NCI-H524 (cell line): ENCODE measurements at regions not wholly inside any gene's neighbourhood (a gene's known extent, or its start where the extent isn't known, plus 50 kb on each side); places are given as distances from the start of the nearest gene placed in this dataset.
A peak's percentile ranks its signal among the peaks of the same experiment; 100 is the strongest.
"Not testable (repeated sequence)": the region's sequence is repeated elsewhere in the genome, so short reads cannot be mapped to it uniquely, and the experiment has no call there.

Source experiments
- DNase-seq, 2 experiments: peaks; one replicate each; lab custom pipeline; 2025; lab: John Stamatoyannopoulos, UW

DNA sequence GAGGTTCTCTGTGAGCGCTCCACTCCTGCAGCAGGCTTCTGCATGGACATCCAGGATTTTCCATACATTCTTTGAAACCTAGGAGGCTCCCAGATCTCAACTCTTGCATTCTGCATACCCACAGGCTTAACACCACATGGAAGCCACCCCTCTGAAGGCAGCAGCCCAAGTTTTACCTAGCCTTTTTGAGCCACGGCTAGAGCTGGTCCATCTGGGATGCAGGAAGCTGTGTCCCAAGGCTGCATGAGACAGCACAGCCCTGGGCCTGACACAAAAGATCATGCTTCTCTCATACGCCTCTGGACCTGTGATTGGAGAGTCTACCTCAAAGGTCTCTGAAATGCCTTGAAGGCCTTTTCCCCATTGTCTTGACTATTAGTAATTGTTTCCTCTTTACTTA lies 53.6 kb upstream of the RPRM start:
- DNase-seq, result no peak

GRCh38 chr2:153533803-153534202 lies 55.2 kb upstream of the RPRM start:
- not testable (repeated sequence) for DNase-seq

DNA sequence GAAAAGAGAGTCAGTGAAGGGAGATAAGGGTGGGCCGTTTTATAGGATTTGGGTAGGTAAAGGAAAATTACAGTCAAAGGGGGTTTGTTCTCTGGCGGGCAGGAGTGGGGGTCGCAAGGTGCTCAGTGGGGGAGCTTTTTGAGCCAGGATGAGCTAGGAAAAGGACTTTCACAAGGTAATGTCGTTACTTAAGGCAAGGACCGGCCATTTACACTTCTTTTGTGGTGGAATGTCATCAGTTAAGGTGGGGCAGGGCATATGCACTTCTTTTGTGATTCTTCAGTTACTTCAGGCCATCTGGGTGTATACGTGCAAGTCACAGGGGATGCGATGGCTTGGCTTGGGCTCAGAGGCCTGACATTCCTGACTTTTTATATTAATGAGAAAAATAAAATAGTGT lies 56.0 kb upstream of the RPRM start:
- not testable (repeated sequence) for DNase-seq

DNA sequence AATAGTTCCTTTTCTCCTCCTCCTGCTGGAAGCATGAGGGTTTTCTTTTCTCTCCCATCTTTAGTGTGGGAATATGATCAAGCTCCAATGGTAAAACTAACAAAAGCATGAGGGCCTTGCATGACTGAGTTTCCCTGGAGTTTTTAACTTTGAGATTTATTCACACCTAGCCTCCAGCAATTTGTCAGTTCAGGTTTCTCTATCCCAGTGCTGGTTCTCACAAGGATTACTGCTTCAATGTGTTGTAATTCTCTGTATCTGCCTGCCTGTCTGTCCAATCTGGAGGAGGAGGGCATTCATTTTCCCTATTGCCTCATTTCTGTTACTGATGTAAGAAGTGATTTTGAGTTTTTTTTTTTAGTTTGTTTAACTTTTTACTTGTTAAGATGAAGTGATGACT lies 57.6 kb upstream of the RPRM start:
- no peak for DNase-seq

- not testable (repeated sequence) for DNase-seq
These were observed 59.5 kb upstream of the RPRM start for GRCh38 chr2:153538102-153538501.

DNA sequence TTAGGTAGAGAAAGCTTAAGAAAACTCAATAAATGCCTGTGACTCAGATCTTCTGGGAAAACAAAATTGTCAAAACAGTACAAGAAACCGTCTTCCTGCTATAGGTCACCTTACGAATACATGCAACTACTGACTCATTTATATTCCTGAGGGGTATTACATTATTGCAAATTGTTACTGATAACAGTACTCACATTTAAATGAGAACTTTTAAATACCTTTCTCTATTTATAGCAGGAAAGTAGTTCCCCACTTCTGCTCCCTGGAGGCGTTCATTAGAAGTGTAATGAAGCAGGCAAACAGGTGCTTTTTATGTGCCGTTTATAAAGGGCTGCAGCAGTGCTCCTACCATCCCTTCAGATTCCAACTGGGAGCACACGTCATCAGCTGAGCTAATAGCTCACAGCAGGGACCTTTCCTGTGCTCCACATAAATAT lies 65.1 kb upstream of the RPRM start:
- no peak for DNase-seq

GRCh38 chr2:153546358-153546757 lies 67.8 kb upstream of the RPRM start:
- no peak for DNase-seq

DNA sequence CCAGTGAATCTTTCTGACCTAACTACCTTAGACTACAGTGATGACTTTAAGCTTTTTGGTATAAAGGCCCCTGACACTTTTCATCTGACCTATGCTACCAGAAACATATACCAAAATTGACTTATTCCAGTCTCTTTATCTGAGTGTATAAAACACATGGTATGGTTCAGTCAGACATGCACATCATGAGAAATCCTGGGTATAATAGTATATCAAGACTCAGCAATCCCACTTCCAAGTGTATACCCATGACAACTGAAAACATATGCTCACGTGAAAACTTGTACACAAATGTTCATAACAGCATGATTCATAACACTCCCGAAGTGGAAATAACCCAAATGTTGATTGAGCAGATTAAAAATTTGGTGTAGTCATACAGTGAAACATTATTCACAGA lies 70.0 kb upstream of the RPRM start:
- no peak for DNase-seq

DNA sequence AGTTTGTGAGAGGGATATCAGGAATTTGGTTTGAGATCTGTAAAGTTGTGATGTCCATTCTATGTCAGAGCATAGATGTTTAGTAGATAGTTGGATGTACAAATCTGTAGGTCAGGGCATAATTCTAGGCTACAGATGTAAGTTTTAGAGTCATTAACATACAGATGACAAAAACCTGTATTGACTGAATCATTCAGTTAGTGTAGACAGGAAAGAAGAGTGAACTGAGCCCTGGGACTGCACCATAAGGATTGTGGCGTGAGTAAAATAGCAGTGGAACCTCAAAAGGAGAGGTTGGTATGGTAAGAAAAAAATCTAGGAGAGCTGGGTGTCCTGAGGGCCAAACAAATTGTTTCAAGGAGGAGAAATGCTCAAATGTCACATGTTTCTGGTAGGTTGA lies 73.1 kb upstream of the RPRM start:
- no peak for DNase-seq

DNA sequence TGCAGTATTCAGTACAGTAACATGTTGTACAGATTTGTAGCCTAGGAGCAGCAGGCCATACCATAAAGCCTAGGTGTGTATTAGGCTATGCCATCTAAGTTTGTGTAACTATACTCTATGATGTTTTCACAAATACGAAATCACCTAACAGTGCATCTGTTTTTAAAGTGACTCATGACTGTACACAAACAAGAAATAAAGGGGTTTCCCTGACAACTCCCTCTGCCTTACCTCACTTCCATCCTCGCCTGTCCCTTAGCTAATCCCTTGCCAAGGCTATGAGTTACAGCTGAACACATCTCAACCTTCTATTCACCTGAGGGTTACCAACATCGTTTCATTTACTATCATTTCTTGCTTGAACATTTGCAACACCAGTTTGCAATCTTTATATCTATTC lies 78.6 kb upstream of the RPRM start:
- DNase-seq, result no peak

GRCh38 chr2:153557714-153558113 lies 79.2 kb upstream of the RPRM start:
- no peak for DNase-seq

GRCh38 chr2:153558247-153558646 lies 79.7 kb upstream of the RPRM start:
- DNase-seq, result peak in 1 of 2 experiments; percentile 27

DNA sequence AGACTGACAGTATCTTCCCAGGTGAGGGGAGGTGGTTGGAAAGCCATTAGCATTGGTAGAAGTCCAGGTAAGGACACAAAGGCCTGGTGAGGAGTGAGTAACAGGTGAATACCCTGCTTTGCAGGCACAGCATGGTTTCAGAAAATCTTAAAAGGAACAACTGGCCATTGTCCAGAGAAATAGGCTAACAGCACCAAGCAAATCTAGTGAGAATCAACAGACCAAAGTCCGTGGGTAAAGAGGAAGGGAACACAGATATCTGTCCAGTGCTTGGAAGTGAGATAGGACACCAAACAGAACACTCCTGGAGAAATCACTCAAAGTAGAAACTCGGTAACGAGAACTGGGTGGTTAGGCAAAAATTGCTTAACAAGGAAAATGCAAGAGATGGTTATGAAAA lies 88.8 kb upstream of the RPRM start:
- DNase-seq, result no peak

DNA sequence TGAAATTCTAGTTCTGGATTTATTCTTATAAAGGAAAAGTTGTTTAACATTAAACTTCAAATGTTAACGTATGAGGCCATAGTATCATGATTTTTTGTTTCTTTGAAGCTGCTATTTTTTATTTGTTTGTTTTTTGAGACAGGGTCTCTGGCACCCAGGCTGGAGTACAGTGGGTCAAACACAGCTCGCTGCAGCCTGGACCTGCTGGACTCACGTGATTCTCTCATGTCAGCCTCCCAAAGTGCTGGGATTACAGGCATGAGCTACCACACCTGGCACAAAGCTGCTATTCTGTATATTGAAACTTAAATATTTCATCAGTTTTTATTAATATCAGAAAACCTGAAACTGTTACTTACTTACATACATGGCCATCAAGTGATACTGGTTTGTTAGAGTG lies 89.5 kb upstream of the RPRM start:
- no peak for DNase-seq

DNA sequence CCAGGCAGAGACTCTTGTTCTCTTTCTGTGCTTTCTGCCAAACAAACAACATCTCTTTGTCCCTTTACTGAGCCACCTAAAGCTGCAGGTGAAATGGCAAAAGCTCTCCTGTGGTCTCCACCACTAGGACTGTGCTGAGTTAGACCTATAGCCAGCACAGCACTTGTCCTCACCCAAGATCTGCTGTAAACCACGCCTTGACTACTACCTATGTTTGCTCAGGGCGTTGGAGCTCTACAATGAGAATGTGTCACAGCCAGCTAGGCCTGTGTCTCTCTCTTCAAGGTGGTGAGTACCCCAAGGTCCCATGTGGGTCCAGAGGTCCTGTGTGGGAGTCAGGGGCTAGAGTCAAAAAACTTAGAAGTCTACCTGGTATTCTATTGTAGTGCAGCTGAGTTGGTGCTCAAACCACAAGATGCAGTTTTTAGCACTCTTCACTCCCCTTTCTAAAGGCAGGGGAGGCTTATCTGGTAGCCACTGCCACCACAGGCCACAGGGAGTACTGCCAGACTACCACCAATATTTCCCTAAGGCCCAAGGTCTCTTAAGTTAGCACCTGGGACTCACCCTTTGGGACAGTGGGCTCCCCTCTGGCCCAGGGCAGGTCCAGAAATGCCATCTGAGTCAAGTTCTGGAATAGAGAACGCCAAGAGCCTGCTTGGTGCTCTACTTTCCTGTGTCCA lies 96.8 kb upstream of the RPRM start:
- DNase-seq, result no peak

DNA sequence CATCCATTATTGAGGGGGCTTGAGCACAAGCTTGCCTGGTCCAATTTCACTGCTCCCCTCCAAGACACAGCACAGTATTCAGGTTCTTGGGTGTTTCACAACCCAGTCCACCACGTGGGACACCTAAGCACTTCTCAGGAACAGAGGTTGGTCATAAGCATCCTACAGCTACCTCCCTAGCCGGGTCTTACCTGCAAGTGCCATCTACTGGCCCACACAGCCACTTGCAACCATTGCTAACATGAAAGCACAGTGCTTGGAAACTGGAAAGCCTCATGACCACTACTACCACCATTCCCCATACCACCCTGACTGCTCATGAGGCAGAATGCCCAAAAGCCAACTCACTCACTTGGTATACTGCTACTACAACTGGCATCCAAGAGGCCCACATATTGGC lies 105.7 kb upstream of the RPRM start:
- DNase-seq, result peak in 1 of 2 experiments; percentile 48

DNA sequence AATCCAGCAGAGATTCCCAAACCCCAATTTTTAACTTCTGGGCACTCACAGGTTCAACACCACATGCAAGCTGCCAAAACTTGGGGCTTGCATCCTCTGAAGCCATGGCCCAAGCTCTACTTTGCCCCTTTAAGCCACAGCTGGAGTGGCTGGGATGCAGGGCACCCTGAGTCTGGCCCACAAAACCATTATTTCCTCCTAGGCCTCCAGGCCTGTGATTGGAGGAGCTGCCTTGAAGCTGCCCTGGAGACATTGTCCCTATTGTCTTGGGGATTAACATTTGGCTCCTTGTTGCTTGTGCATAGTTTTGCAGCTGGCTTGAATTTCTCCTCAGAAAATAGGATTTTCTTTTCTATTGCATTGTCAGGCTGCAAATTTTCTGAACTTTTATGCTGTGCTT lies 109.8 kb upstream of the RPRM start:
- DNase-seq, result no peak

DNA sequence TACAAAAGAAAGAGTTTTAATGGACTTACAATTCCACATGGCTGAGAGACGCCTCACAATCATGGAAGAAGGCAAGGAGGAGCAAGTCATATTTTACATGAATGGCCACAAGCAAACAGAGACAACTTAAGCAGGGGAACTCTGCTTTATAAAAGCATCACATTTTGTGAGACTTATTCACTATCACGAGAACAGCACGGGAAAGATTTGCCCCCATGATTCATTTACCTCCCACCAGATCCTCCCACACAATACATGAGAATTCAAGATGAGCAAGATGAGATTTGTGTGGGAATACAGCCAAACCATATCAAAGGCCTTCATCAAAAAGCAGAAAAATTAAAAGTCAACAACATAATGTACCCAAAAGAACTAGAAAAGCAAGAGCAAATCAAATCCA lies 111.0 kb upstream of the RPRM start:
- DNase-seq, result no peak

DNA sequence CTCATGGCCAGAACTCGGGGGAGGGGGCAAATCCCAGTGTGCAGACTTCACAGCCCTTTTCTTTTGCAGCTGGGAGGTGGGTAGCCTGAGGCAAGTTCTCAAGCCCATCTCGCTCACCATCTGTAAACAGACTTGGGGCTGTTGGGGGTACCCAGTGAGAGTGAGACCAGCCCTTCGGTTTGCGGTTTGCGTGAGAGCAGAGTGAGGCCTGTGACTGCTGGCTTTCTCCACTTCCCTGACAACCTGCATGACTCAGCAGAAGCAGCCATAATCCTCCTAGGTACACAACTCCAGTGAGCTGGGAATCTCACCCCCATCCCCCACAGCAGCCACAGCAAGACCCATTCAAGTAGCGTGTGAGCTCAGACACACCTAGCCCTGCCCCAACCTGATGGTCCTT lies 114.5 kb upstream of the RPRM start:
- DNase-seq, result not testable (repeated sequence)

DNA sequence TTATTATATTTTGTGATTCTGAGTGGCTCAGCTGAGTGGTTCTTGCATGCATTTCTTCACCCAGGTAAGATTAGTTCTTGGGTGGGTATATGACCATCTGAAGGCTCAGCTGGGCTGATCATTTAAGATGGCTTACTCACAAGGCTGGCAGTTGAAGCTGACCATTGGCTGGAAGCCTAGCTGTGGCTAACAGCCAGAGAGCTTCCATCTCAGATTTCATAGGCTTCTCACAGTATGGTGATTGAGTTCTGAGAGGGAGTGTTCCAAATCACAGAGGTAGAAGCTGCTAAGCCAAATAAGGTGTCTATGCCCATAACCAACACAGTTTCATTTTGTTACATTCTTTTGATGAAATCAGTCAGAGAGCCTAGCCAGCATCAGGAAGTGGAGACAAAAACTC lies 117.4 kb upstream of the RPRM start:
- peak; percentile 73 to 89 for DNase-seq

- no peak for DNase-seq
These were observed 123.2 kb upstream of the RPRM start for GRCh38 chr2:153601812-153602211.

DNA sequence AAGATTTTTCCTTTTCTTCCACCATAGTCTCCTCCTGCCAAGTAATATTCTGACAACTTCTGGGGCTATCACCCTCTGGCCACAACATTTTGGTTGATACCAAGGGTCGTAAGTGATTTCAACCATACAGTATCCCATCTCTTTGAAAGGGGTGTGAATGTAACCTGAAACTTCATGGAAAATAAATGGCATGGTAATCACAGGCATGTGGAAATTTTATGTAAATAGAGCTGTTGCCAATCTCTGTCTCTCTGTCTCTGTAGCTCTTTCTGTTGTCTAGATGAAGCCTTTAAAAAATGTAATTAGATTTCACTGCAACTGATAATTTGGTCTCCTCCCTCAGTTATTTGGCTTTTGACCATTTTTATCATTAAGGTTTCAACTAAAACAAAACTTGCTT lies 125.6 kb upstream of the RPRM start:
- DNase-seq, result no peak

GRCh38 chr2:153606623-153607022 lies 128.1 kb upstream of the RPRM start:
- DNase-seq, result no peak

DNA sequence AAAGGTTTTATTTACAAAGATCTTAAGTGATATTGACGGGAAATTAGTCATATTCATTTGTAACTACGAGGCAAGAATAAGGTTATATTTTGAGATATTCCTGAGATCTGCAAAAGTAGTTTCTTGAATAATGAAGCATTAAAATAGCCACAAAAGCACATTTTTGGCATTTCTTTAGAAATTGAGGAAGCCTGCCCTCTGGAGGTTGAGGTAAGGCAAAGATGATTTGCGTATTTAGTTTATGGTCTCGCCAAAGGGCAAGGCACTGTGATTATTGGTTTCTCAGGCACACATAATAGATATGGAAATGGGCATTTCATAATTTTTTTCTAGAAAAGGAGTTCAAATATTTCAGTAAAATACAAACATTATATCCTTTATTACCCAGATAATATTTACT lies 143.7 kb upstream of the RPRM start:
- no peak for DNase-seq

DNA sequence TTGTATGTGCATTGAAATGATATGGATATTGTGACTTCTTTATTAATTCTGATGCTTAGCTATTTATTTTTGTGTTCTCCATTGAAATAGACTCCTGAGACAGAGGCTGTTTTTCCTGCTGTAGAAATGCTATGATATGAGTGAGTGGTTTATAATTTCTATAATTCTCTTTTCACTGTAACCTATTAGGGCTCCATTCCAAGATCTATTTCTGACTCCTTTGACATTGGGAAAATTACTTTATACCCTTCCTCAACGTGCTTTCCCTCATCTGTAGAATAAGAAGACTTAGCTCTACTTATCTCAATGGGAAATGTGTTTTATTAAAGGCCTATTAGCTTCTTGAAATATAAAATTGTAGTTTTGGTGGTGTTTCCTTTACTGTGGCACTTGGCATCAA lies 144.5 kb upstream of the RPRM start:
- no peak for DNase-seq
